ENCODE measurements at regions not wholly inside any gene's neighbourhood (a gene's known extent, or its start where the extent isn't known, plus 50 kb on each side); places are given as distances from the start of the nearest gene placed in this dataset.

DNA sequence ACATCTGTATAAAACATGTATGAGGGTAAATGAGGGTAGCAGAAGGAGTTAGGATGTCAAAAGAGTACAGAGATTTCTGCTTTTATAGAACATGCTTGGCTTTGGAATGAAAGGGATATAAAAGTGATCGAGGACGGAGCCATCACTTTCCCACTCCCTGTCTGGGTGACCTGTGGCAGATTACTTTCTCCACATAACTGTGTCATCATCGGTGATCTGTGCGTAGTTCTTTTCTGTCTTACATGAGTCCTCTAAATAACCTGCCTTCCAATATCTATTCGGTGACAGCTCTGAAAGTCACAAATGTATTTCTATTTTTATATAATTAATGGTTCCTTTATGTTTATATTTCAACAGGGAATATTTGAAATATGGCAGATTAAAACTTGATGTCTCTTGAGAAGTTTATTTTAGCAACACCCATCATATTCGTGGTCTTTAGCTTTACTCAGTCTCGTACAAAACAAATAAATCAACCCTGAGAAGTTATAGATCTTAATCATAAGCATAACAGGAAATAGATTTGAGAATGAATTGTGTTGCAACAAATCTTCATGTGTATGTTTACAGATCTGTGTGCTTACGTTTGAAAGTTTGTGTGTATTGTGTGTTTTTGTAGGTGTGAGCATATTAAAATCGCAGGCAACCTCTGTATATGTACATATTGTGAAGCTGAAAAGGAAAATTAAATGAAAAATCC is 1094.3 kb downstream of the EFNB2 start:
- H3K4me3 ChIP-seq (ENCODE audit: low read depth, low read length) = no peak overlapping the region
- no peak for DNase-seq (ENCODE audit: low read depth)

- no peak for DNase-seq (ENCODE audit: low read depth)
- no peak overlapping the region for H3K4me3 ChIP-seq (ENCODE audit: low read depth, low read length)
Measured at GRCh38 chr13:105436943-105437342, 1098.5 kb downstream of the EFNB2 start.

- H3K4me3 ChIP-seq (ENCODE audit: low read depth, low read length) = no peak overlapping the region
- no peak for DNase-seq (ENCODE audit: low read depth)
Measured at GRCh38 chr13:105432438-105432837, 1103.0 kb downstream of the EFNB2 start.

DNA sequence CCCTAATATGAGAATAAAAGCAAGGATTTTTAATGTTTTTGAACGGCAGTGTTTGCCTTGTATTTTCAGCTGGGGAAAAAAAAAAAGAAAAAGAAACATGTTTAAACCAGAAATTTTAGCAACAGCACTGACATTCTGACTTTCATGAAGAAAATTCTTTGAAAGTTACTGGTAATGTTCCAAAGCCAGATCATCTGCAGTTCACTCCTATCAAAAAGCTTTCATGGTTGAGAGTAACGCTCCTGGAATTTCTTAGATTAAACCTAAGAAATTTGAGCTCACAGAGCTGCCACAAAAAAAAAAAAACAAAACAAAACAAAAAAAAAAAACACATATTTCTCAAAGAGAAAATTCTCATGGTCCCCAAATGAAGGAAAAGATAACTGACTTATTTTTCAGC is 1106.7 kb downstream of the EFNB2 start:
- no peak for DNase-seq (ENCODE audit: low read depth)
- no peak overlapping the region for H3K4me3 ChIP-seq (ENCODE audit: low read depth, low read length)

DNA sequence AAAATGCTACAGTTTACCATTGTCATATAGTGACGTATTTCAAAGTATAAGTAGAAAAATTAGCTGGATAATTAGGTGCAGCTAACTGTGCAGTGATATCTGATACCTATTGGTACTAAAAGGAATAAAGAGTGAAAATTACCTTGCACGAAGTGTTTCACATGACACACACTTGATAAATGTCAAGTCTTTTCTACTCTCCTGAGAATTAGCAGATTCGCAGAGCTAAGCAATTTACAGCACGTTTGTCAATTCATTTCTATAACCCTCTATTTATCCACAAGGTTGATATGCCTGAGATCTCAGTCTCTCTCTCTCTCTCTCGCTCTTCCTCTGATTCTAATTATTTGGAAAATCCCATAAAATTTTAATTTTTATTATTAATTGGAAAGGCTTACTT is 1109.0 kb downstream of the EFNB2 start:
- no peak overlapping the region for H3K4me3 ChIP-seq (ENCODE audit: low read depth, low read length)
- DNase-seq (ENCODE audit: low read depth) = no peak

- no peak for DNase-seq (ENCODE audit: low read depth)
- no peak overlapping the region for H3K4me3 ChIP-seq (ENCODE audit: low read depth, low read length)
Measured at GRCh38 chr13:105414639-105415038, 1120.8 kb downstream of the EFNB2 start.

- DNase-seq (ENCODE audit: low read depth) = no peak
- no peak overlapping the region for H3K4me3 ChIP-seq (ENCODE audit: low read depth, low read length)
Measured at GRCh38 chr13:105412171-105412570, 1123.3 kb downstream of the EFNB2 start.

- no peak overlapping the region for H3K4me3 ChIP-seq (ENCODE audit: low read depth, low read length)
- no peak for DNase-seq (ENCODE audit: low read depth)
Measured at GRCh38 chr13:105410602-105411001, 1124.9 kb downstream of the EFNB2 start.

GRCh38 chr13:105406551-105406950 is 1128.9 kb downstream of the EFNB2 start:
- no peak overlapping the region for H3K4me3 ChIP-seq (ENCODE audit: low read depth, low read length)
- no peak for DNase-seq (ENCODE audit: low read depth)

GRCh38 chr13:105403086-105403485 is 1132.4 kb downstream of the EFNB2 start:
- no peak overlapping the region for H3K4me3 ChIP-seq (ENCODE audit: low read depth, low read length)
- no peak for DNase-seq (ENCODE audit: low read depth)

- H3K4me3 ChIP-seq (ENCODE audit: low read depth, low read length) = no peak overlapping the region
- no peak for DNase-seq (ENCODE audit: low read depth)
Measured at GRCh38 chr13:105395041-105395440, 1140.4 kb downstream of the EFNB2 start.

GRCh38 chr13:105389373-105389772 is 1146.1 kb downstream of the EFNB2 start:
- no peak for DNase-seq (ENCODE audit: low read depth)
- no peak overlapping the region for H3K4me3 ChIP-seq (ENCODE audit: low read depth, low read length)

DNA sequence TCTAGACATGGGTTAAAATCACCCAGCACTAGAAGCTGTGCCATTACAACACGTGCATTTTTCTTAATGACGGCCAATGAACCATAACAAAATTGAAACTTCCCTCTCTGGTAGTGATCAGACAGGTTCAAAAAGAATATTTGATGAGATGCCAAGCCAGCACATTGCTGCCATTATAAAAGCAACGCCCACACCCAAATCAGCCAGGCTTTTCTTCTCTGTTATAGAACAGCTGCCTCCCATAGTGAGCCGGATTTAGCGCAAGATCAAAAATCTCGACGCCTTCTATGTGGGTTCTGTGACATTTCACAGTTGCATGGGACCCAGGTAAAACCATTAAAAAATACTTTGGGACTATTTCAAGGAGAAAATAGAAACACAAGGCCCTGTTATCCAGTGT is 1158.0 kb downstream of the EFNB2 start:
- no peak for DNase-seq (ENCODE audit: low read depth)
- H3K4me3 ChIP-seq (ENCODE audit: low read depth, low read length) = no peak overlapping the region

DNA sequence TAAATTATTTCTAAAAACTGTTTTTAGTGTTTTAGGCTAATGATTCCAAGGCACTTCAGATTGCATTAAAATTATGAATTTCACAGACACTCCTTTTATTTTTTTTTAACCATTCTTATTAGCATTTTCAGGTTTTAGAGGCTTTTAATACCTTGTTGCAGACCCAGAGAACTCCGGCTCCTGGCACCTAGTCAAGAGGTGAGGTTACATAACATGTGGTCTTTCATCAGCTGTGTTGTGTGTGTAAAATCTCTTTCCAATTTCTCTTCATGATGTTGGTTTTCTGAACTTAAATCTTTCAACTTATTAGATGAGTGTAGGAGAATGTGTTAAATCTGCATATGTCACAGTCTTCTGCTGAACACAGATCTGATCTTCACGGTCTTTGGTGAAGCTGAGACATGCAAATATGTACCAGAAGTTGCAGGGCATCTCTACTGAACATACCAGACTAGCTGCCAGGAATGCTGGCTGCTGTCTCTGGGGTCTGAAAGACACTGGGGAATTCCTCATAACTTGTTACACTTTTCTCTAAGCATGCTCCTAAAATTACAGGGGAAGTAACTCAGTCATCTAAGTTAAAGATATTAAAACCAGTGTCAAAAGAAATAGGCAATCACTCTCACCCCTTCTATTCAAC is 1165.3 kb downstream of the EFNB2 start:
- no peak overlapping the region for H3K4me3 ChIP-seq (ENCODE audit: low read depth, low read length)
- DNase-seq (ENCODE audit: low read depth) = no peak

- H3K4me3 ChIP-seq (ENCODE audit: low read depth, low read length) = no peak overlapping the region
- no peak for DNase-seq (ENCODE audit: low read depth)
Measured at GRCh38 chr13:105368781-105369180, 1166.7 kb downstream of the EFNB2 start.

GRCh38 chr13:105365831-105366230 is 1169.6 kb downstream of the EFNB2 start:
- no peak overlapping the region for H3K4me3 ChIP-seq (ENCODE audit: low read depth, low read length)
- no peak for DNase-seq (ENCODE audit: low read depth)

DNA sequence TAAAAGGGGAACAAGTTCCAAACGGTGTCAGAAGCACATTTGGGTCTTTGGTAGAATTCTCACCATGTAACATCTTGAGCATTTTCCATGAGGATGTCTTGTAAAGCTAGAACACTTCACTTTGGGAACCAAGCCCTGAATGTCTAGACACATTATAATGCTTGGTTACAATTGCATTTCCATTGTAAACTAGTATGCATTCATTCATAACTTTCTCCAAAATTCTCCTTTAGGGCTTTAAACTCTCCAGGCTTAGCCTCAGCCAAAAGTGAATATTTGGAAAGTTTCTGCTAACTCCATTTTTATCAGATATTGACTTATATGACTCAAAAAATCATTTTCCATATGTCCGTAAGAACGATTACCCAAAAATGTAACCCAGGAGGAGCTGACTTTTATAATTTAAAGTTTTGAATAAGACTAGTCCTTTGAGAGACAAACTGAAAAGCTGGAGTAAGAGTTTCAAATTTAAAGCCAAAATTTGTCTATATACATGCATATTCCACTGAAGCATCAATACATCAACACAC is 1170.4 kb downstream of the EFNB2 start:
- no peak for DNase-seq (ENCODE audit: low read depth)
- no peak overlapping the region for H3K4me3 ChIP-seq (ENCODE audit: low read depth, low read length)

- DNase-seq (ENCODE audit: low read depth) = no peak
- H3K4me3 ChIP-seq (ENCODE audit: low read depth, low read length) = no peak overlapping the region
Measured at GRCh38 chr13:105364191-105364590, 1171.3 kb downstream of the EFNB2 start.

DNA sequence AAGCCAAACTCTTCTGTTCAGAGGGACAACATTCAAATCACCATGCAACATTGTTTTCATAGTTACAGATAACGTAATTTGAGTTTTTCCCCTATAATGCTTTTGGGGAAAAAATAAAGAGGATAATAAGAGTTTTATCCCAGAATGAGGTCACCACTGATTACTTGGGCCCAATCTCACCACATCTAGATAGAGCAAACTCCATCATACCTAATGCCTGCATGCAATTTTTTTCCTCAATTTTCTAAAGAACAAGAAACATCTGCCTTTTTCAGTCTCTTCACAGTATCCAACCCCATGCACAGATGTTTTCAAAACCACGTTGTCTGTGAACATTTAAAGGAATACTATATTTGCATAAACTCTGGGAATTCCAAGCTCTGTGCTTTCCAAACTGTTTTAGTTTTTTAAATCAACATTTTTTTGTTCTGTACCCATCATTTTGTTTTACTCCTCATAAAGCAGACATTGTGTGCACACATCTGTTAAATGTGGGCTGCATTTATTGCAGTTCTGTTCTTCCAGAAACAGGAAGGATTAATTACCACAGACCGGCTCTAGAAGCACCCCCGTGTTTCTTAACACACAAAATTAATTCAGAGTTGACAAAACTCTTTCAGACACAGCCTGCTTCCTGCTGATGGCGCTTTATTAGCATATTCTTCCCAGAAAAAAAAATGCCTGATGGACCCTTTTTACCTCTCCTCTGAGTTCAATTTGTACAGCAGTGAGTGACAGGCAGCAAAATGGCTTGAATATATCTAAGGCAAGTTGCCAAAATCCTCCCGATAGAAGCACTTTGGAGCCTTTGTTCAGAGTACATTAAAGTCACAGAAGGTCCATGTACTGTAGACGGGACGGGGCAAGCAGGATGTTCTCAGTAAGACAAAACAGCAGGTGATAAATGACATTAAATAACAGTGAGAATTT is 1171.9 kb downstream of the EFNB2 start:
- no peak overlapping the region for H3K4me3 ChIP-seq (ENCODE audit: low read depth, low read length)
- no peak for DNase-seq (ENCODE audit: low read depth)

DNA sequence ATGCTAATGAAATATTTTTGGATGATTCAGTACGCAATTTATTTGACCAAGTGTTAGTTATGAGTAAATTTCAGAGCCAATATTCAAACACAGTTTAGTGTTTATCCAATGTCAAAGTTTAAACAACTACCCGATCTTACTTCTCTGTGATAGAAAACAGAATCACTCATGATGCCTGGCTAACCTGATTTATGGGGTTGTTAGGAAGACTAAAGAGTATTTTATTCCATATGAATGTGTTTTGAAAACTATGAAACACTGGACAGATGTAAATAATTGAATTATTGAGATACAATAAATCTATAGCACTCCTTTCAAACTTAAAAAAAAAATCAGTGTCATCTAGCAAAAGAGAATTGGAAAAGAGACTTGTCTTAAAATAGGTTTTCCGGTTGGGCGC is 1181.8 kb downstream of the EFNB2 start:
- no peak for DNase-seq (ENCODE audit: low read depth)

More for the DNA sequence above, 1181.8 kb downstream of the EFNB2 start:
- H3K4me3 ChIP-seq (ENCODE audit: low read depth, low read length) = no peak overlapping the region

All from skeletal muscle cell (primary cell).